ENCODE measurements at regions not wholly inside any gene's neighbourhood (a gene's known extent, or its start where the extent isn't known, plus 50 kb on each side); places are given as distances from the start of the nearest gene placed in this dataset.

- no peak for TF ChIP-seq CTCF (IDR thresholded peaks at IDR 0.05)
- TF ChIP-seq POLR2A (IDR thresholded peaks at IDR 0.05), result no peak
These were observed 92.7 kb downstream of the C12orf75 start for GRCh38 chr12:105423237-105423636.

All from uterus (tissue), 2 donors.